Astrocyte (in vitro differentiated cells and primary cell): ENCODE measurements at regions not wholly inside any gene's neighbourhood (a gene's known extent, or its start where the extent isn't known, plus 50 kb on each side); places are given as distances from the start of the nearest gene placed in this dataset.

ENCODE experiments used
- DNase-seq: peaks from one replicate; pipeline ENCODE4 v3.0.0-alpha.2; 2010; ENCODE audit warnings: low read depth
- FAIRE-seq: peaks from 2 replicates; lab custom pipeline; 2011; peaks lifted over from hg19 to GRCh38; lab: Jason Lieb, UNC
- H2AFZ ChIP-seq: 2 replicates; pipeline ENCODE4 v1.6.0; 2012; ENCODE audit warnings: low read depth, low read length, inconsistent platforms
- H3K27ac ChIP-seq: 2 replicates; pipeline ENCODE4 v1.5.1; 2011; ENCODE audit warnings: low read depth, low read length, inconsistent platforms
- H3K27me3 ChIP-seq: 2 replicates; pipeline ENCODE4 v1.6.0; 2011; ENCODE audit warnings: low read length, inconsistent platforms; ENCODE audit not compliant: insufficient read depth
- H3K36me3 ChIP-seq: 2 replicates; pipeline ENCODE4 v1.5.1; 2011; ENCODE audit warnings: low read length, inconsistent platforms; ENCODE audit not compliant: insufficient read depth
- H3K4me1 ChIP-seq: 2 replicates; pipeline ENCODE4 v1.5.1; 2011; ENCODE audit warnings: low read length, inconsistent platforms; ENCODE audit not compliant: insufficient read depth
- H3K4me2 ChIP-seq: 2 replicates; pipeline ENCODE4 v1.6.0; 2012; ENCODE audit warnings: low read length, inconsistent platforms
- H3K4me3 ChIP-seq: 2 replicates; pipeline ENCODE4 v1.5.1; 2011; ENCODE audit warnings: low read depth, mild to moderate bottlenecking, low read length, inconsistent platforms; ENCODE audit not compliant: insufficient read depth
- H3K79me2 ChIP-seq: 2 replicates; pipeline ENCODE4 v1.6.0; 2012; ENCODE audit warnings: mild to moderate bottlenecking, low read length, inconsistent platforms; ENCODE audit not compliant: insufficient read depth
- H3K9ac ChIP-seq: 2 replicates; pipeline ENCODE4 v1.6.0; 2012; ENCODE audit warnings: mild to moderate bottlenecking, low read length, inconsistent platforms
- H3K9me3 ChIP-seq: 2 replicates; pipeline ENCODE4 v1.5.1; 2012; ENCODE audit warnings: low read depth, mild to moderate bottlenecking, low read length, inconsistent platforms; ENCODE audit not compliant: insufficient read depth
- H4K20me1 ChIP-seq: 2 replicates; pipeline ENCODE4 v1.6.0; 2012; ENCODE audit warnings: low read length, inconsistent platforms; ENCODE audit not compliant: insufficient read depth
- H3K27ac Mint-ChIP-seq: one replicate; pipeline ENCODE4 v1.8.0; 2021; ENCODE audit warnings: mild to moderate bottlenecking, mixed read lengths; ENCODE audit not compliant: unreplicated experiment
- H3K27me3 Mint-ChIP-seq: one replicate; pipeline ENCODE4 v1.8.0; 2021; ENCODE audit warnings: low read depth, mixed read lengths; ENCODE audit not compliant: unreplicated experiment
- H3K36me3 Mint-ChIP-seq: one replicate; pipeline ENCODE4 v1.8.0; 2021; ENCODE audit warnings: low read depth, mixed read lengths; ENCODE audit not compliant: unreplicated experiment
- H3K4me1 Mint-ChIP-seq: one replicate; pipeline ENCODE4 v1.8.0; 2021; ENCODE audit warnings: low read depth, mixed read lengths; ENCODE audit not compliant: unreplicated experiment
- H3K4me3 Mint-ChIP-seq: one replicate; pipeline ENCODE4 v1.8.0; 2021; ENCODE audit warnings: mild to moderate bottlenecking, moderate library complexity, mixed read lengths; ENCODE audit not compliant: unreplicated experiment
- H3K9me3 Mint-ChIP-seq: one replicate; pipeline ENCODE4 v1.8.0; 2021; ENCODE audit warnings: mild to moderate bottlenecking, mixed read lengths; ENCODE audit not compliant: unreplicated experiment
- CTCF ChIP-seq: IDR thresholded peaks from 2 replicates; pipeline ENCODE4 v1.5.1; 2011; ENCODE audit warnings: low read depth, mild to moderate bottlenecking, inconsistent platforms, low read length, moderate library complexity; ENCODE audit not compliant: insufficient read depth
- EZH2 ChIP-seq: IDR thresholded peaks from 2 replicates; pipeline ENCODE4 v1.6.1; 2012; ENCODE audit warnings: mild to moderate bottlenecking, low read length, inconsistent platforms; ENCODE audit not compliant: insufficient read depth

GRCh38 chr14:53814392-53814791 is 142.2 kb downstream of the BMP4 start:
- Mint-ChIP-seq H3K4me1 (no peaks in the 10 kb centered on the region), H3K4me3 (no peak overlapping the region), H3K27me3 (peaks cover 8% of the 10 kb centered on the region), H3K9me3 (peaks cover 2% of the 10 kb centered on the region), H3K36me3 (peaks cover 5% of the 10 kb centered on the region), H3K27ac (no peak overlapping the region)
- Histone ChIP-seq H3K79me2 (no peaks in the 10 kb centered on the region), H3K36me3 (no peaks in the 10 kb centered on the region), H3K9me3 (no peaks in the 10 kb centered on the region), H4K20me1 (no peaks in the 10 kb centered on the region), H2AFZ (no peak overlapping the region), H3K4me3 (no peak overlapping the region), H3K27ac (no peak overlapping the region), H3K27me3 (no peaks in the 10 kb centered on the region), H3K4me1 (no peaks in the 10 kb centered on the region), H3K4me2 (no peak overlapping the region), H3K9ac (no peak overlapping the region)
- TF ChIP-seq CTCF: no peak
- TF ChIP-seq EZH2: no peak
- DNase-seq (no peak), FAIRE-seq (no peak)

GRCh38 chr14:53810221-53810620 is 146.4 kb downstream of the BMP4 start:
- H3K4me2 ChIP-seq: no peak overlapping the region
- H4K20me1 ChIP-seq: no peaks in the 10 kb centered on the region
- H3K9ac ChIP-seq: no peak overlapping the region
- no peak overlapping the region for H3K4me3 Mint-ChIP-seq
- DNase-seq (no peak), FAIRE-seq (no peak)
- no peak overlapping the region for H3K27ac Mint-ChIP-seq
- H3K9me3 ChIP-seq: no peaks in the 10 kb centered on the region
- H3K27me3 Mint-ChIP-seq: peaks cover 8% of the 10 kb centered on the region
- no peaks in the 10 kb centered on the region for H3K36me3 ChIP-seq
- no peaks in the 10 kb centered on the region for H3K36me3 Mint-ChIP-seq
- no peaks in the 10 kb centered on the region for H3K79me2 ChIP-seq
- no peaks in the 10 kb centered on the region for H3K4me1 ChIP-seq
- H2AFZ ChIP-seq: no peak overlapping the region
- TF ChIP-seq CTCF (no peak), EZH2 (no peak)
- peaks cover 2% of the 10 kb centered on the region for H3K4me1 Mint-ChIP-seq
- H3K27ac ChIP-seq: no peak overlapping the region
- H3K9me3 Mint-ChIP-seq: peaks cover 2% of the 10 kb centered on the region
- H3K27me3 ChIP-seq: no peaks in the 10 kb centered on the region
- no peak overlapping the region for H3K4me3 ChIP-seq

GRCh38 chr14:53808042-53808441 is 148.6 kb downstream of the BMP4 start:
- H3K79me2 ChIP-seq: no peaks in the 10 kb centered on the region
- FAIRE-seq (no peak), DNase-seq (no peak)
- Mint-ChIP-seq H3K4me1 (peaks cover 2% of the 10 kb centered on the region), H3K4me3 (no peak overlapping the region), H3K9me3 (peaks cover 2% of the 10 kb centered on the region), H3K36me3 (no peaks in the 10 kb centered on the region), H3K27ac (no peak overlapping the region), H3K27me3 (peaks cover 8% of the 10 kb centered on the region)
- H2AFZ ChIP-seq: no peak overlapping the region
- no peak overlapping the region for H3K9ac ChIP-seq
- H3K4me3 ChIP-seq: no peak overlapping the region
- no peaks in the 10 kb centered on the region for H3K4me1 ChIP-seq
- no peak overlapping the region for H3K4me2 ChIP-seq
- H3K9me3 ChIP-seq: no peaks in the 10 kb centered on the region
- TF ChIP-seq CTCF (no peak), EZH2 (no peak)
- H3K27me3 ChIP-seq: no peaks in the 10 kb centered on the region
- H4K20me1 ChIP-seq: no peaks in the 10 kb centered on the region
- H3K36me3 ChIP-seq: no peaks in the 10 kb centered on the region
- H3K27ac ChIP-seq: no peak overlapping the region
